ENCODE measurements at regions not wholly inside any gene's neighbourhood (a gene's known extent, or its start where the extent isn't known, plus 50 kb on each side); places are given as distances from the start of the nearest gene placed in this dataset.

DNA sequence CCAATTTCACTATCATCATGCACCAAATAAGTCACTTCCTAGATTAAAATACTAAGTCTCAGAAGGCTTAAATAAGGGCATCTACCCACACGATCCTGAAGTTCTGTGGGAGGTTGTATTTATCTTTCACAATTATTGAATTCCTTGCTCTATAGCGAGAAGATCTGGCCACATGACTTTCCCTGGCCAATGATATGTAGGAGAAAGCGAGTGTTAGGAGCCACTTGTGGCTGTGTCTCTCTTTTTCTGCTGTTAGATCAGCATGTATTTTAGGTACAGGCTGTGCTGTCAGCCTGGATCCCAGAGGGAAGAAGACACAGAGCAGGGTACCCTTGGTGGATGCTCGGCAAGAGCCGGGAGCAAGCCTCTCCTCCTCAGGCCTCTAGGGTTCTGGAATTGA, 131.3 kb upstream of the DPP6 start:
- Mint-ChIP-seq H3K4me3 (no peak overlapping the region), H3K4me1 (no peaks in the 10 kb centered on the region), H3K27ac (no peak overlapping the region), H3K36me3 (no peaks in the 10 kb centered on the region), H3K27me3 (ENCODE audit: insufficient read depth, low read depth) (peaks cover 2% of the 10 kb centered on the region), H3K9me3 (peaks cover 23% of the 10 kb centered on the region)
- H2AFZ ChIP-seq (replicated peaks) = no peak overlapping the region
- no peak overlapping the region for H3K4me2 ChIP-seq
- H3K9ac ChIP-seq = no peak overlapping the region
- no peaks in the 10 kb centered on the region for H4K20me1 ChIP-seq (ENCODE audit: low read depth)
- no peak overlapping the region for H3K27ac ChIP-seq
- no peak for DNase-seq (ENCODE audit: low spot score)
- TF ChIP-seq EZH2 (IDR thresholded peaks at IDR 0.05) (no peak), EZH2phosphoT487 (IDR thresholded peaks at IDR 0.05) (no peak)
- TF ChIP-seq, protein P1, sequence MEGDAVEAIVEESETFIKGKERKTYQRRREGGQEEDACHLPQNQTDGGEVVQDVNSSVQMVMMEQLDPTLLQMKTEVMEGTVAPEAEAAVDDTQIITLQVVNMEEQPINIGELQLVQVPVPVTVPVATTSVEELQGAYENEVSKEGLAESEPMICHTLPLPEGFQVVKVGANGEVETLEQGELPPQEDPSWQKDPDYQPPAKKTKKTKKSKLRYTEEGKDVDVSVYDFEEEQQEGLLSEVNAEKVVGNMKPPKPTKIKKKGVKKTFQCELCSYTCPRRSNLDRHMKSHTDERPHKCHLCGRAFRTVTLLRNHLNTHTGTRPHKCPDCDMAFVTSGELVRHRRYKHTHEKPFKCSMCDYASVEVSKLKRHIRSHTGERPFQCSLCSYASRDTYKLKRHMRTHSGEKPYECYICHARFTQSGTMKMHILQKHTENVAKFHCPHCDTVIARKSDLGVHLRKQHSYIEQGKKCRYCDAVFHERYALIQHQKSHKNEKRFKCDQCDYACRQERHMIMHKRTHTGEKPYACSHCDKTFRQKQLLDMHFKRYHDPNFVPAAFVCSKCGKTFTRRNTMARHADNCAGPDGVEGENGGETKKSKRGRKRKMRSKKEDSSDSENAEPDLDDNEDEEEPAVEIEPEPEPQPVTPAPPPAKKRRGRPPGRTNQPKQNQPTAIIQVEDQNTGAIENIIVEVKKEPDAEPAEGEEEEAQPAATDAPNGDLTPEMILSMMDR (IDR thresholded peaks at IDR 0.05) = no peak
- H3K27me3 ChIP-seq = no peaks in the 10 kb centered on the region
- H3K4me3 ChIP-seq = no peak overlapping the region
- H3K4me1 ChIP-seq = no peaks in the 10 kb centered on the region
- no peaks in the 10 kb centered on the region for H3K9me3 ChIP-seq (ENCODE audit: low read depth)
- H3K36me3 ChIP-seq = no peaks in the 10 kb centered on the region
- no peaks in the 10 kb centered on the region for H3K79me2 ChIP-seq (ENCODE audit: low read depth)
- no peaks in the 10 kb centered on the region for H3F3A ChIP-seq (ENCODE audit: low read depth)

DNA sequence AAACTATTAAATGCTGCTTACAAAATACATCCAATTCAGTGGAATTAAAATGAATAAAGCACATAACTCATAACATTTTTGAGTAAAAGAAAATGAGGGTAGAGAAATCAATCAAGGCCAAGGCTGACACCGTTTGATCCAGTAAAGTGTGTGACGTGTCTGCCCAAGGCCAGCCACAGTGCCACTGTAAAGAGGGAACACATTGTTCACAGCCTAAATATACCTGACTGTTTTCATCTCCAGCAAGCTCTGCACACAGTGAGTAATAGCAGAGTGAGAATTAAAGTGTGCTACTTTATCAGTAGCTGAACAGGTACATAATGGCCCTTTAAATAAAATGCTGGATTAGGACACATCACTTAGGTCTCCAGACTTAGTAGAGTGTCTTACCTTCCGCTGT, 130.8 kb upstream of the DPP6 start:
- TF ChIP-seq, protein P1 (IDR thresholded peaks at IDR 0.05) = no peak
- TF ChIP-seq EZH2phosphoT487 (IDR thresholded peaks at IDR 0.05) (no peak), EZH2 (IDR thresholded peaks at IDR 0.05) (no peak)
- Mint-ChIP-seq H3K4me3 (no peak overlapping the region), H3K27ac (no peak overlapping the region), H3K4me1 (no peaks in the 10 kb centered on the region), H3K27me3 (ENCODE audit: insufficient read depth, low read depth) (peaks cover 2% of the 10 kb centered on the region), H3K9me3 (peaks cover 26% of the 10 kb centered on the region), H3K36me3 (no peaks in the 10 kb centered on the region)
- Histone ChIP-seq H3K79me2 (ENCODE audit: low read depth) (no peaks in the 10 kb centered on the region), H3K4me1 (no peaks in the 10 kb centered on the region), H3K9me3 (ENCODE audit: low read depth) (no peaks in the 10 kb centered on the region), H3K27me3 (no peaks in the 10 kb centered on the region), H3K27ac (no peak overlapping the region), H3K4me2 (no peak overlapping the region), H3K36me3 (no peaks in the 10 kb centered on the region), H2AFZ (replicated peaks) (no peak overlapping the region), H3K9ac (no peak overlapping the region), H3K4me3 (no peak overlapping the region), H4K20me1 (ENCODE audit: low read depth) (no peaks in the 10 kb centered on the region), H3F3A (ENCODE audit: low read depth) (no peaks in the 10 kb centered on the region)
- DNase-seq (ENCODE audit: low spot score) = no peak

DNA sequence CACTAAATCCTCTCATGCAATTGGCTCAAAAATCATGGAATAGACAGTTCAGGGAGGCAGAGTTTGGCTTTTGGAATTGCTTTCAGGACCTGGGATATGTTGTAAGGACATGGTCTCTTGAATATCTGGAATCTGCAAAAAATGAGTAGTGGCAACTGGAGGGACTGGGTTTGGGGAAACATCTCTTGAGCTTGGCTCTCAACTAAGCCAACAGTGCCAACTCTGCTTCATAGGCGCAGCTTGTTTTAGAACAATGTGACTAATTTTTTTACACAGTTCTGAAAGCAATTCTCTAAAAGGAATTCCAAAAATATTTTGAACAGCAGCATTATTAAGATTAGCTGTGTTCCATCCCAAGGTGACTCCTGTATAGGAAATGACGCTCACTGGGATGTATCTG, 121.5 kb upstream of the DPP6 start:
- Histone ChIP-seq H3K4me2 (no peak overlapping the region), H3K4me3 (no peak overlapping the region), H3F3A (ENCODE audit: low read depth) (no peaks in the 10 kb centered on the region), H3K4me1 (no peaks in the 10 kb centered on the region), H3K79me2 (ENCODE audit: low read depth) (no peaks in the 10 kb centered on the region), H3K36me3 (no peaks in the 10 kb centered on the region), H3K27me3 (no peaks in the 10 kb centered on the region), H3K27ac (no peak overlapping the region), H3K9me3 (ENCODE audit: low read depth) (no peaks in the 10 kb centered on the region), H3K9ac (no peak overlapping the region), H2AFZ (replicated peaks) (no peak overlapping the region), H4K20me1 (ENCODE audit: low read depth) (no peaks in the 10 kb centered on the region)
- H3K4me3 Mint-ChIP-seq = no peak overlapping the region
- H3K27ac Mint-ChIP-seq = no peak overlapping the region
- no peaks in the 10 kb centered on the region for H3K4me1 Mint-ChIP-seq
- peaks cover 17% of the 10 kb centered on the region for H3K9me3 Mint-ChIP-seq
- TF ChIP-seq, protein P1 (IDR thresholded peaks at IDR 0.05) = no peak
- no peak for TF ChIP-seq EZH2 (IDR thresholded peaks at IDR 0.05)
- no peak for TF ChIP-seq EZH2phosphoT487 (IDR thresholded peaks at IDR 0.05)
- DNase-seq (ENCODE audit: low spot score) = no peak
- no peaks in the 10 kb centered on the region for H3K27me3 Mint-ChIP-seq (ENCODE audit: insufficient read depth, low read depth)
- H3K36me3 Mint-ChIP-seq = no peaks in the 10 kb centered on the region

DNA sequence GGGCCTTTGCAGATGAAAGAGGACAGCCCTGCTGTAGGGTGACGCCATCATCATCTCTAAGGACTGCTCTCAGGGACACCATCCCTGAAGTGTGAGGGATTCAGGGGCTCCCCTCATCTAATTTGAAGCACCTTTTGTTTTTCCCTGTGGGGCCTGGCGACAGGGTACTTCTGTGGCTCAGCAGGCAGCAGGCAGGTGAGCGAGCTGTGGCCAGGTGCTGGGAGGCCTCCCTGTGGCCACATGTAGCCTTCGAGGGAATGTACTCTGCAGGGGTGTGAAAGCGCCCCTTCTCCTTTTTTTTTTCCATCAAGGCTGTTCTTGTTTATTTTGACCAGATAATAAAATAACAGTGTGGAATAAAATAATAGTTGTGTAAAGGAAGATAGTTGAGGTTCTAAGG, 118.2 kb upstream of the DPP6 start:
- Histone ChIP-seq H3K36me3 (no peaks in the 10 kb centered on the region), H3K27ac (no peak overlapping the region), H3K4me3 (no peak overlapping the region), H3K4me1 (no peaks in the 10 kb centered on the region), H3K27me3 (no peaks in the 10 kb centered on the region), H3K9ac (no peak overlapping the region), H3K9me3 (ENCODE audit: low read depth) (no peaks in the 10 kb centered on the region), H3F3A (ENCODE audit: low read depth) (no peaks in the 10 kb centered on the region), H3K79me2 (ENCODE audit: low read depth) (no peaks in the 10 kb centered on the region), H2AFZ (replicated peaks) (no peak overlapping the region), H4K20me1 (ENCODE audit: low read depth) (no peaks in the 10 kb centered on the region), H3K4me2 (no peak overlapping the region)
- peaks cover 26% of the 10 kb centered on the region for H3K9me3 Mint-ChIP-seq
- H3K27me3 Mint-ChIP-seq (ENCODE audit: insufficient read depth, low read depth) = peaks cover 4% of the 10 kb centered on the region
- no peak for DNase-seq (ENCODE audit: low spot score)
- TF ChIP-seq, protein P1 (IDR thresholded peaks at IDR 0.05) = no peak
- TF ChIP-seq EZH2phosphoT487 (IDR thresholded peaks at IDR 0.05) (no peak), EZH2 (IDR thresholded peaks at IDR 0.05) (no peak)
- H3K4me1 Mint-ChIP-seq = no peaks in the 10 kb centered on the region
- H3K36me3 Mint-ChIP-seq = no peaks in the 10 kb centered on the region
- H3K27ac Mint-ChIP-seq = no peak overlapping the region
- H3K4me3 Mint-ChIP-seq = no peak overlapping the region

Data from neural progenitor cell (in vitro differentiated cells).